ENCODE measurements at regions not wholly inside any gene's neighbourhood (a gene's known extent, or its start where the extent isn't known, plus 50 kb on each side); places are given as distances from the start of the nearest gene placed in this dataset.
A peak's percentile ranks its signal among the peaks of the same experiment; 100 is the strongest.

- peak; percentile 14 for DNase-seq (ENCODE audit: low read depth)
- TF ChIP-seq, protein P1, sequence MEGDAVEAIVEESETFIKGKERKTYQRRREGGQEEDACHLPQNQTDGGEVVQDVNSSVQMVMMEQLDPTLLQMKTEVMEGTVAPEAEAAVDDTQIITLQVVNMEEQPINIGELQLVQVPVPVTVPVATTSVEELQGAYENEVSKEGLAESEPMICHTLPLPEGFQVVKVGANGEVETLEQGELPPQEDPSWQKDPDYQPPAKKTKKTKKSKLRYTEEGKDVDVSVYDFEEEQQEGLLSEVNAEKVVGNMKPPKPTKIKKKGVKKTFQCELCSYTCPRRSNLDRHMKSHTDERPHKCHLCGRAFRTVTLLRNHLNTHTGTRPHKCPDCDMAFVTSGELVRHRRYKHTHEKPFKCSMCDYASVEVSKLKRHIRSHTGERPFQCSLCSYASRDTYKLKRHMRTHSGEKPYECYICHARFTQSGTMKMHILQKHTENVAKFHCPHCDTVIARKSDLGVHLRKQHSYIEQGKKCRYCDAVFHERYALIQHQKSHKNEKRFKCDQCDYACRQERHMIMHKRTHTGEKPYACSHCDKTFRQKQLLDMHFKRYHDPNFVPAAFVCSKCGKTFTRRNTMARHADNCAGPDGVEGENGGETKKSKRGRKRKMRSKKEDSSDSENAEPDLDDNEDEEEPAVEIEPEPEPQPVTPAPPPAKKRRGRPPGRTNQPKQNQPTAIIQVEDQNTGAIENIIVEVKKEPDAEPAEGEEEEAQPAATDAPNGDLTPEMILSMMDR (IDR thresholded peaks at IDR 0.05; ENCODE audit: low read length, missing control alignments) = no peak
- H3K4me3 ChIP-seq (replicated peaks; ENCODE audit: low read depth, low read length) = no peak overlapping the region
Measured at GRCh38 chr13:72463561-72463960, 263.9 kb downstream of the MZT1 start.

DNA sequence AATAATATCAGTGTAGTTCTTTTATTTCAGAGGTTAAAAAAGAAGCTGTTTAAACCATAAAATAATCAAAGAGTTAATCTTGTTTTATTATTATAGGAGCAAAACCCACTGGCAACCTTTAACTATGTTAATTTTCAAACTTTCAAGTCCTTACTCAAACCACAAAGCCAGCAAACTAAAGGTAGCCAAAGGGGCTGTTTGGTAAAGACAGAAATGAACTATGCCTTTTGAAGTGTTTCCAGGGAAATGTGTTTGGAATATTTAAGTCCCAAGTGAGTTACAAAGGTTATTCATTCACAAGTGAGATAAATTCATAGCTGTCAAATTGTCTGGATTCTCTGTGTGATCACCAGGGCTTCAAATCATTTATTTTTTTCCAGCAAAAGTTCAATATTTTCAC is 264.7 kb downstream of the MZT1 start:
- H3K4me3 ChIP-seq (replicated peaks; ENCODE audit: low read depth, low read length) = no peak overlapping the region
- TF ChIP-seq, protein P1 (IDR thresholded peaks at IDR 0.05; ENCODE audit: low read length, missing control alignments) = no peak
- DNase-seq (ENCODE audit: low read depth) = no peak

DNA sequence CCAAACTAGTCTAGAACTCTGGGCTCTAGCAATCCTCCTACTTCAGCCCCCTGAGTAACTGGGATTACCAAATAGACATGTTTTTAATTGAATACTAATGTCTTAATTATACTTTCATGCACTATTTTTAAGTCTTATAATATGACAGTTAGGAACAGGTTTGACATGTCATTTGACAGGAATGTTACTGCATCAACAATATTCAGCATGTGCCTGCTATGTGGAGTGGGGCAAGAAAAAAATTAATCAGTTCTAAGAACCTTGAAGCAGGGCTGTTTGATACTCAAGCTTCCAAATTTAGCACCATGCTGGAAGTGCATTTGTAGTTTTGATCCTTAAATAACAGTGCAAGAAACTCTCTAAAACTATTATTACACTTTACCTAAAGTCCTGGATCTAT is 265.3 kb downstream of the MZT1 start:
- no peak overlapping the region for H3K4me3 ChIP-seq (replicated peaks; ENCODE audit: low read depth, low read length)
- no peak for DNase-seq (ENCODE audit: low read depth)
- TF ChIP-seq, protein P1 (IDR thresholded peaks at IDR 0.05; ENCODE audit: low read length, missing control alignments) = no peak

GRCh38 chr13:72458701-72459100 is 268.7 kb downstream of the MZT1 start:
- peak; percentile 6 for DNase-seq (ENCODE audit: low read depth)
- TF ChIP-seq, protein P1 (IDR thresholded peaks at IDR 0.05; ENCODE audit: low read length, missing control alignments) = no peak
- H3K4me3 ChIP-seq (replicated peaks; ENCODE audit: low read depth, low read length) = no peak overlapping the region

GRCh38 chr13:72457151-72457550 is 270.3 kb downstream of the MZT1 start:
- H3K4me3 ChIP-seq (replicated peaks; ENCODE audit: low read depth, low read length) = no peak overlapping the region
- TF ChIP-seq, protein P1 (IDR thresholded peaks at IDR 0.05; ENCODE audit: low read length, missing control alignments) = no peak
- DNase-seq (ENCODE audit: low read depth) = no peak

GRCh38 chr13:72456486-72456885 is 270.9 kb downstream of the MZT1 start:
- DNase-seq (ENCODE audit: low read depth) = no peak
- TF ChIP-seq, protein P1 (IDR thresholded peaks at IDR 0.05; ENCODE audit: low read length, missing control alignments) = no peak
- no peak overlapping the region for H3K4me3 ChIP-seq (replicated peaks; ENCODE audit: low read depth, low read length)

DNA sequence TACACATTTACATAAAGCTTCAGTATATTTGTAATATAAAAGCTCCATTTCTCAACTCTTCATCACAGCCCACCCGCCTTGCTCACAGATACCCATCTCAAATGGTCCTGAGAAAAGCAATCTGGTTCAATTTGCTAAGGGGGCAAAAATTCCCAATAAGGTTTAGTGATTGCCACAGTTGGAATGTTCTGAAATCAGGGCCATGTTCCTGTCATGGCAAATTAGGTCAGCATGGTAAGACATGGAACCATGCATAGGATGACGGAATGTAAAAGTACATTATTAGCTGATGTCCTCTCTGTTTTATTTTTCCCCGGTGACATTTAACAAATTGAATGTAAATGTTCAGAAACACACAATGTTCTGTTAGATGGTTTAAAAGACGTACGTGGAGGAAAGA is 274.3 kb downstream of the MZT1 start:
- no peak for DNase-seq (ENCODE audit: low read depth)
- no peak overlapping the region for H3K4me3 ChIP-seq (replicated peaks; ENCODE audit: low read depth, low read length)
- TF ChIP-seq, protein P1 (IDR thresholded peaks at IDR 0.05; ENCODE audit: low read length, missing control alignments) = no peak

Measured in fibroblast of pulmonary artery (primary cell).